Ovary (tissue), 3 donors: ENCODE measurements at regions not wholly inside any gene's neighbourhood (a gene's known extent, or its start where the extent isn't known, plus 50 kb on each side); places are given as distances from the start of the nearest gene placed in this dataset.

Experiments used
- EP300 ChIP-seq: sonication (generic); formaldehyde crosslinking; IDR thresholded peaks from one replicate; pipeline ENCODE4 v1.6.1; 2017; ENCODE audit warnings: antibody characterized with exemption
- POLR2A ChIP-seq: fragments of 450-650 bp; IDR thresholded peaks from one replicate; pipeline ENCODE4 v1.6.1; 2017; ENCODE audit warnings: antibody characterized with exemption, mild to moderate bottlenecking, moderate library complexity
- TF ChIP-seq, protein P1 (sequence below), 3 donors: fragments of 450-650 bp in 2 of 3; fragments of 200-600 bp in 1 of 3; IDR thresholded peaks; one replicate each; pipeline versions ENCODE4 v1.5.1 to v1.8.0; 2016 to 2022; ENCODE audit warnings: antibody characterized with exemption in 3 of 3, mild to moderate bottlenecking in 1 of 3
- donor health status: DM: no; HTN: no; CAD: no.

DNA sequence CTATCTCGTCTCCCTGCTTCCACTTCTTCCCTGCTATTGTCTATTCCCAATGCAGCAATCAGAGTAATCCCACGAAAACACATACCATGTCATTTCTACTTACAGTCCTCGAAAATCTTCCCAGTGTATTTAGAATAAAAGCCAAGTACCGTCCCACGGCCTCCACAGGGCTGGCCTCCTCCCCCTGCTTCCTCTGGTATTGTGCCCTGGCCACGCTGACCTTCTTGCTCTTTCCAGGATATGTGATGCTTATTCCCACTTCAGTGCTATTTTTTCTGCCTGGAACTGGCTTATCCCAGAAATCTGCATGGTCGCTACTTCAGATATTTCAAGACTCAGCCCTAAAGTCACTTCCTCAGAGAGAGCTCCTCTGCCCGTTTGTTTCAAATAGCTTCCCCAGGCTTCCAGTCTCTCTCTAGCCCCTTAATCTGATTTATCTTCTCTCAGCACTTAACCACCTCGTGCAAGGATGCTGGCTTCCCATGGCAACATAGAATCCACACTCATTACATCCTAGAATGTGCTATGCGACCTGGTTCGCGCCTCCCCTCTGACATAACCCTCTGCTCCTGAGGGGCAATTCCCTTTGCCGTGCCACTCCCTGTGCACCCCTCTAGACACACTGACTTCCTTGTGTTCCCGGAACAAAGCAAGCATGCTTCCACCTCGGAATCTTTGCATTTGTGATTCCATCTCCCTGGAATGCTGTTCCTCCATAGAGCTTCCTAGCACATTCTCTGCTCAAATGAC lies 365.9 kb downstream of the ZSWIM6 start:
- TF ChIP-seq, protein P1, sequence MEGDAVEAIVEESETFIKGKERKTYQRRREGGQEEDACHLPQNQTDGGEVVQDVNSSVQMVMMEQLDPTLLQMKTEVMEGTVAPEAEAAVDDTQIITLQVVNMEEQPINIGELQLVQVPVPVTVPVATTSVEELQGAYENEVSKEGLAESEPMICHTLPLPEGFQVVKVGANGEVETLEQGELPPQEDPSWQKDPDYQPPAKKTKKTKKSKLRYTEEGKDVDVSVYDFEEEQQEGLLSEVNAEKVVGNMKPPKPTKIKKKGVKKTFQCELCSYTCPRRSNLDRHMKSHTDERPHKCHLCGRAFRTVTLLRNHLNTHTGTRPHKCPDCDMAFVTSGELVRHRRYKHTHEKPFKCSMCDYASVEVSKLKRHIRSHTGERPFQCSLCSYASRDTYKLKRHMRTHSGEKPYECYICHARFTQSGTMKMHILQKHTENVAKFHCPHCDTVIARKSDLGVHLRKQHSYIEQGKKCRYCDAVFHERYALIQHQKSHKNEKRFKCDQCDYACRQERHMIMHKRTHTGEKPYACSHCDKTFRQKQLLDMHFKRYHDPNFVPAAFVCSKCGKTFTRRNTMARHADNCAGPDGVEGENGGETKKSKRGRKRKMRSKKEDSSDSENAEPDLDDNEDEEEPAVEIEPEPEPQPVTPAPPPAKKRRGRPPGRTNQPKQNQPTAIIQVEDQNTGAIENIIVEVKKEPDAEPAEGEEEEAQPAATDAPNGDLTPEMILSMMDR (IDR thresholded peaks at IDR 0.05) = no peak
- no peak for TF ChIP-seq EP300
- TF ChIP-seq POLR2A = no peak
